ENCODE measurements at regions not wholly inside any gene's neighbourhood (a gene's known extent, or its start where the extent isn't known, plus 50 kb on each side); places are given as distances from the start of the nearest gene placed in this dataset.

DNA sequence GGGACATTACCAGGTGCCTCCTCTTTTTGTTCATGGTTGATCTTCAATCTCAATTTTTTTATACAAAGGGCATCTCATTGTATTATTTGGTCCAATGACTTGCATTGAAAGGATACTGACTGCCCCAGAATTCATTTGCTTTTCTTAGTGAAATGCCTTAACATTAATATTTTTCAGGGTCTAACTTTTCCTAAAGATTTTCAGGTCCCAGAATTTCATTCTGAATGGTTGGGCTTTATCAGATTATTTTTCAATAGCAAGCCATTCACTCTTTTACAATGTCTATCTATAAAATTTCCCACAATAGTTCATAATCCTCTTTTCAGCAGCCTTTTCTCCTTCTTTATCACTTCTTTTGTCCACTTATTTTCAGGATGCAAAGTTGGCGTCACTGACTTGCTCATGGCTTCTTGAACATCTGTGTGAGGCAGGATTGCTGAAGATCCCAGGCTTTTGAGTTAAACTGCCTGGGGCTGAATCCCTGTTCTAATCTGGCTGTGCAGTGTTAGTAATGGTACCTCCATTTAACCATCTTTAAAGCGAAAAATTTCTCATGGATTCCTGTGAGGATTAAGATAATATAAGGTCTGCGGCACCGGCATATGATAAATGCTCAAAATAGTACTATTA lies 131.7 kb upstream of the HDAC9 start:
- no peak for DNase-seq (ENCODE audit: low read depth in 2 of 2)
- TF ChIP-seq CTCF (IDR thresholded peaks at IDR 0.05; ENCODE audit: low read depth, low read length), result no peak
- no peak overlapping the region for H3K4me3 ChIP-seq (replicated peaks in 1 of 2; ENCODE audit: low read depth in 2 of 2, low read length in 2 of 2)

- no peak for TF ChIP-seq CTCF (IDR thresholded peaks at IDR 0.05; ENCODE audit: low read depth, low read length)
- no peak overlapping the region for H3K4me3 ChIP-seq (replicated peaks in 1 of 2; ENCODE audit: low read depth in 2 of 2, low read length in 2 of 2)
- DNase-seq (ENCODE audit: low read depth in 2 of 2), result no peak
These were observed 131.2 kb upstream of the HDAC9 start for GRCh38 chr7:18364396-18364795.

DNA sequence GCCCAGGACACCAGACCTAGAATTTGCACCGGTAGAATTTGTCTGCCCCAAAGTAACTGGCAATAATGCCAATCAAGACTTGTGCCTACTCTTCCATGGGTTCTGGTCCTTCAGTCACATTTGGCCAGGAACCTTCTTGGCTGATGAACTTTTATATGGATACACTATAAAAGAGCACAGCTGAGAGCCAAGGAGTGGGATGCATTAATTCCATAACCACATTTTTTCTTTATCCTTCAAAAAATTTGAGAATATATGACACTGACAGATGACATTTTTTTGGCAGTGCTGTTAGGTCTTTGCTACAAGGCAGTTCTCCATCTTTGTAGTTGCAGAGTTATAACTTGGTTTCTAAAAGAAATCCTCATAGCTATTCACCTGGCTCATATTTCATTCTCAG lies 129.2 kb upstream of the HDAC9 start:
- no peak for DNase-seq (ENCODE audit: low read depth in 2 of 2)
- H3K4me3 ChIP-seq (replicated peaks in 1 of 2; ENCODE audit: low read depth in 2 of 2, low read length in 2 of 2), result no peak overlapping the region
- no peak for TF ChIP-seq CTCF (IDR thresholded peaks at IDR 0.05; ENCODE audit: low read depth, low read length)

DNA sequence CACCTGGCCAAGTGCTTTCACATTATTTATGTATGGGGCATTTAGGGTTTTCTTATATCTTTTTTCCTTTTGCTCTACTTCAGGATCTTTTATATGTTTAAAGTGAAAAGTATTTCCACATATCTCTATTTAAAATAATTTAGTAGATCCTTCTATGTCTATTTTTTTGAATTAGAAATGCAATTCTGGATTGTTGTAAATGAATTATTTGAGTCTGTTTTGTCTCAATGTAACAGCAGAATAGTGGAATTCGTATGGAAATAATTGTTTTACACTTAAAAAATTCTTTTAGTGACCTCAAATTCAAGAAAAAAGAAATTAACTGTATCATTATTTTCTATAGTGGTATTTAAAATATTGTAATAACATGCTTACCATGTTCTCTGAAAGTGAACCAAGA lies 126.5 kb upstream of the HDAC9 start:
- DNase-seq (ENCODE audit: low read depth in 2 of 2), result no peak
- no peak overlapping the region for H3K4me3 ChIP-seq (replicated peaks in 1 of 2; ENCODE audit: low read depth in 2 of 2, low read length in 2 of 2)
- TF ChIP-seq CTCF (IDR thresholded peaks at IDR 0.05; ENCODE audit: low read depth, low read length), result no peak

GRCh38 chr7:18370633-18371032 lies 124.9 kb upstream of the HDAC9 start:
- H3K4me3 ChIP-seq (replicated peaks in 1 of 2; ENCODE audit: low read depth in 2 of 2, low read length in 2 of 2), result no peak overlapping the region
- no peak for TF ChIP-seq CTCF (IDR thresholded peaks at IDR 0.05; ENCODE audit: low read depth, low read length)
- DNase-seq (ENCODE audit: low read depth in 2 of 2), result no peak

DNA sequence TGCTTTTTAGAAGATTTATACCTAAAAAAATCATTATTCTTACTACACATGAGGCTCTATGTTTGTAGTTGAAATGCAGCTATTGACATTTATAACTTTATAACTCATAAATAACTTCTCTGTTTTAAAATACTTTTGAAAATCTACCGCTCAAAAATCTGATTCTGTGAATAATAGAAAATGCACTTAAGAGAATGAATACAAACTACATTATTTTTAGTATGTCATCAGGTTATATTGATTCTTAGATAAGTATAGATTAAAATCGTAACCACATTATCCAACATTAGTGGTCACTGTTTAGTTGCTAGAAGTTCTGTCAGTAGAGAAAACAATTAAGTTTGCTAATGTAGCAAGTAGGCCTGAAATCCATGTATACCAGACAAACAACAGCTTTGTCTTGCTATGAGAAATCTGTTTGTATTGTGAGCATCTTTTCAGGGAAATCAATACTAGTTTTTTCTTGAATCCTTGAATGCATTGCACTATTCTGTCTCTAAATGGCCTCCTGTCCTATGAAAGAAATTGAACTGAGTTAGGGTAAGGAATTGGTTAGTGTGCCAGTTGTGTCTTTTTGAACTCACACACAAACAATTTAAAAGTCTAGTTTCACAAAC lies 116.5 kb upstream of the HDAC9 start:
- no peak for TF ChIP-seq CTCF (IDR thresholded peaks at IDR 0.05; ENCODE audit: low read depth, low read length)
- DNase-seq (ENCODE audit: low read depth in 2 of 2), result no peak
- H3K4me3 ChIP-seq (replicated peaks in 1 of 2; ENCODE audit: low read depth in 2 of 2, low read length in 2 of 2), result no peak overlapping the region

All from cardiac fibroblast (primary cell).